Suprapubic skin (tissue), 3 donors: ENCODE measurements at regions not wholly inside any gene's neighbourhood (a gene's known extent, or its start where the extent isn't known, plus 50 kb on each side); places are given as distances from the start of the nearest gene placed in this dataset.

Experiments used
- EP300 ChIP-seq: sonication (generic); formaldehyde crosslinking; IDR thresholded peaks from one replicate; pipeline ENCODE4 v1.6.1; 2017; ENCODE audit warnings: antibody characterized with exemption
- POLR2A ChIP-seq, 2 donors: fragments of 450-650 bp; IDR thresholded peaks; one replicate each; pipeline ENCODE4 v1.6.1; 2017; ENCODE audit warnings: antibody characterized with exemption in 2 of 2, mild to moderate bottlenecking in 2 of 2, moderate library complexity in 2 of 2
- TF ChIP-seq, protein P1 (sequence below), 2 donors: fragments of 200-600 bp in 1 of 2; fragments of 450-650 bp in 1 of 2; sonication (generic) in 1 of 2; IDR thresholded peaks; one replicate each; pipeline ENCODE4 v1.5.1; 2016 to 2019; ENCODE audit warnings: antibody characterized with exemption in 2 of 2, mild to moderate bottlenecking in 1 of 2, moderate library complexity in 1 of 2

DNA sequence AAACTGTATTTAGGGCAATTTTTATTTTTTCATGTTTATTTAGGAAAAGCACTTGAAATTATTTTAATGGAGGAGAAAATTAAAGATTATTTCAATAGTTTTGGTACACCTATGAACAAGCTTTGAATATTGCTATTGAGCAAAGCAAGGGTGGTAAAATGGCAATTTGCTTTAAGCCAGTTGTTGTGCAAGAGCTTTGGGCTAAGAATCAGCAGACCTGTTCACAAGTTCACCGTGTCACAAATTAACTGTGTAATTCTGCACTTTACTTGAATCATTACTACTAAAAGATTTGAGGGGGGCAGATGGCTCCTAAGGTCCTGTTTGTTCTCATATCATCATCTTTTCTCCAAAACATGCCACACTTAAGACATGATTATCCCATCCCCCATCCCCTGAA, 238.9 kb upstream of the GBE1 start:
- TF ChIP-seq POLR2A (IDR thresholded peaks at IDR 0.05) = no peak
- TF ChIP-seq, protein P1, sequence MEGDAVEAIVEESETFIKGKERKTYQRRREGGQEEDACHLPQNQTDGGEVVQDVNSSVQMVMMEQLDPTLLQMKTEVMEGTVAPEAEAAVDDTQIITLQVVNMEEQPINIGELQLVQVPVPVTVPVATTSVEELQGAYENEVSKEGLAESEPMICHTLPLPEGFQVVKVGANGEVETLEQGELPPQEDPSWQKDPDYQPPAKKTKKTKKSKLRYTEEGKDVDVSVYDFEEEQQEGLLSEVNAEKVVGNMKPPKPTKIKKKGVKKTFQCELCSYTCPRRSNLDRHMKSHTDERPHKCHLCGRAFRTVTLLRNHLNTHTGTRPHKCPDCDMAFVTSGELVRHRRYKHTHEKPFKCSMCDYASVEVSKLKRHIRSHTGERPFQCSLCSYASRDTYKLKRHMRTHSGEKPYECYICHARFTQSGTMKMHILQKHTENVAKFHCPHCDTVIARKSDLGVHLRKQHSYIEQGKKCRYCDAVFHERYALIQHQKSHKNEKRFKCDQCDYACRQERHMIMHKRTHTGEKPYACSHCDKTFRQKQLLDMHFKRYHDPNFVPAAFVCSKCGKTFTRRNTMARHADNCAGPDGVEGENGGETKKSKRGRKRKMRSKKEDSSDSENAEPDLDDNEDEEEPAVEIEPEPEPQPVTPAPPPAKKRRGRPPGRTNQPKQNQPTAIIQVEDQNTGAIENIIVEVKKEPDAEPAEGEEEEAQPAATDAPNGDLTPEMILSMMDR (IDR thresholded peaks at IDR 0.05) = no peak
- TF ChIP-seq EP300 = no peak
